SH-SY5Y (cell line): ENCODE measurements at regions not wholly inside any gene's neighbourhood (a gene's known extent, or its start where the extent isn't known, plus 50 kb on each side); places are given as distances from the start of the nearest gene placed in this dataset.

Experiments
- GATA2 ChIP-seq: IDR thresholded peaks from 2 replicates; pipeline ENCODE4 v1.6.1; 2011; ENCODE audit warnings: mild to moderate bottlenecking, low read depth, low read length
- GATA3 ChIP-seq: IDR thresholded peaks from 2 replicates; pipeline ENCODE4 v1.6.1; 2011; ENCODE audit warnings: low read depth, mild to moderate bottlenecking, low read length, moderate library complexity

- TF ChIP-seq GATA2 (no peak), GATA3 (no peak)
These were observed 531.4 kb downstream of the TDRD15 start for GRCh38 chr2:21655136-21655535.
